ENCODE measurements at regions not wholly inside any gene's neighbourhood (a gene's known extent, or its start where the extent isn't known, plus 50 kb on each side); places are given as distances from the start of the nearest gene placed in this dataset.

DNA sequence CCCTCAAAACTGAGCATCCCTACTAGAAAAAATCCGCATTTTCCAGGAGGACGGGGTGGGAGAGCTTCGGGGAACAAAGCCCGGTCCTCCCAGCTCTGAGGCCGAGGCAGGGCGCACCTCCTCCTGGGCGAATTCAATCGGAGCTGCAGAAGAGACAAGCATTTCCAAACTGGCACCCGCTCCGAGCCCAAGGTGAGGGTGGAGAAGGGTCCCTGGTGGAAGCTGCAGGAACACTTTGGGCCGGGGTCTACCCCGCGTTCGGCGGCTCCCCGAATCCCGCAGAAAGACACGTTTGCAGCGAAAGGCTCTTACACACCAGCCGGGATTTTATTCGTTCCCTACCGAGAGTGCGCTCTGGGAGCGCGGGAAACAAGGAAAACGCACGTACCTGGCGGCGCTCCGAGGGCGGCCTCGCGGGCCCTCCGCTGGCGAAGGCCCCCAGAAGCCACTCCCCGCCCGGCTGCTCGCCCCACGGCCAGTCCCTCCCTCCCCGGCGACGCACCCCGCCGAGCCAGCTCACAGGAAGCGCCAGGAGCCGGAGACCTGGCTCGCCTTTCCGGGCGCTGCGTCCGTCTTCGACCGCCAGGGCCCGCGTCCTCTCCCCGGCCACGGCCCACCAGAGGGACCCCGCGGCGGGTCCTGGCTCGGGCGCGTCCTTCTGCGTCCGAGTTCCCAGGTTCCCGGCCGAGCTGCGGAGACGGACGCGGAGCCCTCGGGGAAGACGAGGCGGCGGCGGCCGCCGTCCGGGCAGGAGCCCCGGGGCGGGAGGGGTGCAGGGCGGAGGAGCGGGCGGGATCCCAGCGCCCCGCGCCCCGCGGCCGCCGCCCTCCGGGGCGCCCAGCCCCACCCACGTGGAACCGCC is 49.8 kb upstream of the BAHCC1 start:
- ChIA-PET POLR2A (no interaction called here), CTCF (interaction anchor here (0.7 kb wide), 1 partner anchor 139 kb away, joined by 3 read pairs; no protein-coding TSS in a partner anchor)
- H3K36me3 Mint-ChIP-seq (ENCODE audit: low read depth), result peaks cover 4% of the 10 kb centered on the region
- H3K9me3 Mint-ChIP-seq, result no peaks in the 10 kb centered on the region
- peak; percentile 49 for DNase-seq
- H3K4me1 Mint-ChIP-seq, result peaks cover 8% of the 10 kb centered on the region
- H3K4me3 Mint-ChIP-seq, result peak overlapping the region; percentile 51
- H3K27me3 Mint-ChIP-seq, result peaks cover 50% of the 10 kb centered on the region
- peak overlapping the region; percentile 50 for H3K27ac Mint-ChIP-seq
